Common myeloid progenitor, CD34-positive (primary cell): ENCODE measurements at regions not wholly inside any gene's neighbourhood (a gene's known extent, or its start where the extent isn't known, plus 50 kb on each side); places are given as distances from the start of the nearest gene placed in this dataset.
"Not testable (repeated sequence)": the region's sequence is repeated elsewhere in the genome, so short reads cannot be mapped to it uniquely, and the experiment has no call there.

ENCODE experiments used
- CTCF ChIA-PET: fragments of 350-600 bp; sonication (Branson Sonifier 250); formaldehyde crosslinking; loops from one replicate; lab custom pipeline; 2021; ENCODE audit warnings: antibody characterized with exemption; lab: Charles Lee
- POLR2A ChIA-PET: fragments of 350-600 bp; sonication (Branson Sonifier 250); formaldehyde crosslinking; loops from one replicate; lab custom pipeline; 2021; ENCODE audit warnings: antibody characterized with exemption; lab: Charles Lee
- DNase-seq, 3 donors: peaks; one replicate each; pipeline versions ENCODE4 v3.0.0 to v3.0.0-alpha.2; 2013
- H3K27ac ChIP-seq, 2 experiments: 1 replicate in 1 of 2; 2 replicates in 1 of 2; pipeline ENCODE4 v1.7.0; 2013; ENCODE audit warnings: inconsistent platforms in 2 of 2, low read length in 2 of 2, mild to moderate bottlenecking in 2 of 2, low read depth in 1 of 2, moderate library complexity in 1 of 2; ENCODE audit not compliant: severe bottlenecking in 2 of 2, insufficient read depth in 1 of 2, poor library complexity in 1 of 2
- H3K27me3 ChIP-seq, 5 experiments: replicated peaks in 2 of 5; 1 replicate in 3 of 5; 2 replicates in 2 of 5; pipeline versions ENCODE4 v1.6.1 to v1.7.0; 2013; ENCODE audit warnings: low read length in 4 of 5, mild to moderate bottlenecking in 2 of 5, moderate library complexity in 2 of 5, inconsistent platforms in 1 of 5; ENCODE audit not compliant: insufficient read depth in 5 of 5, control insufficient read depth in 4 of 5
- H3K36me3 ChIP-seq, 4 experiments: 1 replicate in 2 of 4; 2 replicates in 2 of 4; pipeline versions ENCODE4 v1.6.1 to v1.7.0; 2013; ENCODE audit warnings: low read length in 3 of 4, control low read depth in 1 of 4, mild to moderate bottlenecking in 1 of 4; ENCODE audit not compliant: control insufficient read depth in 4 of 4, insufficient read depth in 4 of 4
- H3K4me1 ChIP-seq, 4 experiments: 1 replicate in 3 of 4; 2 replicates in 1 of 4; pipeline versions ENCODE4 v1.6.1 to v1.7.1; 2013; ENCODE audit warnings: low read length in 3 of 4, mild to moderate bottlenecking in 3 of 4, control low read depth in 1 of 4, inconsistent platforms in 1 of 4, moderate library complexity in 1 of 4; ENCODE audit not compliant: control insufficient read depth in 4 of 4, insufficient read depth in 4 of 4; ENCODE audit errors: control extremely low read depth in 1 of 4
- H3K4me3 ChIP-seq, 7 experiments: 1 replicate in 4 of 7; 2 replicates in 3 of 7; pipeline versions ENCODE4 v1.5.1 to v1.7.0; 2013; ENCODE audit warnings: mild to moderate bottlenecking in 7 of 7, low read length in 6 of 7, moderate library complexity in 6 of 7, inconsistent platforms in 2 of 7, low read depth in 2 of 7, control low read depth in 1 of 7; ENCODE audit not compliant: insufficient read depth in 4 of 7, control insufficient read depth in 1 of 7; ENCODE audit errors: extremely low read depth in 1 of 7
- H3K9me3 ChIP-seq, 5 experiments: 1 replicate in 4 of 5; 2 replicates in 1 of 5; pipeline versions ENCODE4 v1.6.1 to v1.7.1; 2013; ENCODE audit warnings: low read length in 4 of 5, mild to moderate bottlenecking in 2 of 5, inconsistent platforms in 1 of 5, low read depth in 1 of 5, moderate library complexity in 1 of 5; ENCODE audit not compliant: control insufficient read depth in 4 of 5, insufficient read depth in 2 of 5; ENCODE audit errors: control extremely low read depth in 1 of 5
- WGBS: methylation state at CpG from one replicate; pipeline ENCODE4 v1.1.5; 2013; ENCODE audit not compliant: insufficient coverage; 5-methylcytosine and 5-hydroxymethylcytosine counted together

DNA sequence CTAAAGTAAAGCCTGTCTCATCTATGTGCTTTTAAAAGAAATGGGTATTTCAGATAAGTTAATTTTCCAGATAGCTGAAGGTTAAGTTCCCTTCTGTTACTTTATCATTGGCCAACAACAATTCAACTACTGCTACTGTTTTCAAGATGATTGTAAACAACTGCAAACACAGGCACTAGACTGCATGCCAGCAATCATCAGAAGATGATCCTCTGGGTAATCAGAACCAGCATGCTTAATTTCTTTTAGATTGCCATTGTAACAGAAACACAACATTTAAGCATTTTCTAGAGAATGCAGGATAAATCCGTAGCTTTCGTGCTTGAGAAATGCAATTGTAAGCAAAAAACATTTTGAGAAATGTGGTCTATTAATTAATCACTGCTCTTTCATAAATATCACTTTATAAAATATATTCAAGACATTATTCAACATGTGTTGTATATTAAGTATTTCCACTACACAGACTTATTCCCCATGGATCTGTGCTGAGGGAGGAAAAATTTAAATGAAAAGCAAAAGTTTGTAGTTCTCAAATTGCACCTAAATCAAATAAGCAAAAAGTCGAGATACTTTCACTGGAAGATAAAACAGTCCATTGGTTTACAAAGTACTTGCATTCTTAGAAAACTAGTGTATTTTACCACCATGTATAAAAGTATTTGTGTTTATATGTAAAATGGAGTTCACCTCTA lies 133.7 kb downstream of the ATL2 start:
- Histone ChIP-seq H3K36me3 (no peaks in the 10 kb centered on the region), H3K27me3 (peaks cover 0 to 6% (median 0%) of the 10 kb centered on the region in 5 experiments), H3K9me3 (no peaks in the 10 kb centered on the region), H3K4me1 (no peaks in the 10 kb centered on the region), H3K27ac (no peak overlapping the region), H3K4me3 (no peak overlapping the region)
- no peak for DNase-seq
- no CpG with 5 or more reads among the region's 3 CpGs for WGBS
- POLR2A ChIA-PET, result no interaction called here
- CTCF ChIA-PET, result no interaction called here

DNA sequence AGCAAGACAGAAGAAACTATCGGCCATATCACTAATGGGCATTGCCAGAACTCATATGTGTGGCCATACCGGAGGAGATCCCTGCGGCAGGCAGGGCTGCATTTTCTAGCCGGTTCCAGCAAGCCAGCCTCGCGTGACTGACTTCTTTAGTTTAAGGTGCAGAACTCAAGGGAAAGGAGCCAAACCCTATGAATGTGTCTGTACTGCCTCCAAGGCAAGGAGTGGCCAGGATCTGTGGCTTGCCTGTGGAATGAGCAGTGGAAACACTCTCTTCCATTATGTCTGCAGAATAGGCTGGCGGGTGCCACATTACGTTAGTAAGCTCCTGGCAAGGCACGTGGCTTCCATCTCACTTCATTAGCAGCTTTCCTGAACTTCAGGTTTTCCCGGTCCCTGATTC lies 137.6 kb downstream of the ATL2 start:
- no peak overlapping the region for H3K27ac ChIP-seq

DNA sequence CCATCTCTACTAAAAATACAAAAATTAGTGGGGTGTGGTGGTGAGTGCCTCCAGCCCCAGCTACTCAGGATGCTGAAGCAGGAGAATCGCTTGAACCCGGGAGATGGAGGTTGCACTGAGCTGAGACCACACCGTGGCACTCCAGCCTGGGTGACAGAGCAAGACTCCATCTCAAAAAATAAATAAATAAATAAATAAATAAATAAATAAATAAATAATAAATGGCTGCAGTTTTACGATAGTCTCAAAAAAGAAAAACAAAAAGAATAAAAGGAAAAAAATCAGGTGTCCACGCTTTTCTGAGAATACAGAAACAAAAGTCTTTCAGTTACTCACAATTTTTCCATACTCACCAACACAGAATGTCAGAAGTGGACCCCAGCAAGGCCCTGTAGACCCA lies 138.4 kb downstream of the ATL2 start:
- H3K9me3 ChIP-seq, H3K27me3 ChIP-seq, H3K27ac ChIP-seq, H3K4me1 ChIP-seq, POLR2A ChIA-PET, H3K36me3 ChIP-seq, DNase-seq, H3K4me3 ChIP-seq, CTCF ChIA-PET: not testable (repeated sequence)
- WGBS, result no CpG with 5 or more reads among the region's 5 CpGs

More for the DNA sequence above, 137.6 kb downstream of the ATL2 start:
- POLR2A ChIA-PET, result no interaction called here
- H3K4me1 ChIP-seq, result no peaks in the 10 kb centered on the region
- DNase-seq, result no peak
- no peak overlapping the region for H3K4me3 ChIP-seq
- peaks cover 0 to 2% (median 0%) of the 10 kb centered on the region in 5 experiments for H3K9me3 ChIP-seq
- no peaks in the 10 kb centered on the region for H3K36me3 ChIP-seq
- CTCF ChIA-PET, result no interaction called here
- H3K27me3 ChIP-seq, result peaks cover 0 to 4% (median 0%) of the 10 kb centered on the region in 5 experiments
- WGBS, result 97% methylated on average over 10 of the region's 10 CpGs

DNA sequence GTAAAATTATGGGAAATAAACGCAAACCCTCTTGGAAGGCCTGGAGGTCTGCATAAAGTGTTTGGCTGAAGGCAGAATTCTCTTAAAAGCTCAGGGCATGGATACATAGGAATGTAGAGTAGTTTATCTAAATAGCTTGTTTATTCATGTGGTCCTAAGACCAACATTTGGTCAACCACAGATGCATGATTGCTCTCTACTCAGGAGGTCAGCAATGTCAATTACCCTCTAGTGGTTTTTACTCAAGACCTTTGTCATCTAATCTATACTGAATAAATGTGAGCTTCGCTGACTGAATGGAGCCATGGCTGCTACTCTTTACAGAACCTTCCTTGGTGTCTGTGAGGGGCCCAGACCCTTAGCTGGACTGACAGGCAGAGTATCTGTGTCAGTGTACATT lies 139.8 kb downstream of the ATL2 start:
- Histone ChIP-seq H3K4me3 (no peak overlapping the region), H3K4me1 (no peaks in the 10 kb centered on the region), H3K27ac (no peak overlapping the region), H3K9me3 (peaks cover 0 to 3% (median 2%) of the 10 kb centered on the region in 5 experiments), H3K36me3 (no peaks in the 10 kb centered on the region), H3K27me3 (peaks cover 0 to 10% (median 7%) of the 10 kb centered on the region in 5 experiments)
- ChIA-PET POLR2A (no interaction called here), CTCF (no interaction called here)
- WGBS, result 100% methylated on average over 1 of the region's 2 CpGs
- no peak for DNase-seq

DNA sequence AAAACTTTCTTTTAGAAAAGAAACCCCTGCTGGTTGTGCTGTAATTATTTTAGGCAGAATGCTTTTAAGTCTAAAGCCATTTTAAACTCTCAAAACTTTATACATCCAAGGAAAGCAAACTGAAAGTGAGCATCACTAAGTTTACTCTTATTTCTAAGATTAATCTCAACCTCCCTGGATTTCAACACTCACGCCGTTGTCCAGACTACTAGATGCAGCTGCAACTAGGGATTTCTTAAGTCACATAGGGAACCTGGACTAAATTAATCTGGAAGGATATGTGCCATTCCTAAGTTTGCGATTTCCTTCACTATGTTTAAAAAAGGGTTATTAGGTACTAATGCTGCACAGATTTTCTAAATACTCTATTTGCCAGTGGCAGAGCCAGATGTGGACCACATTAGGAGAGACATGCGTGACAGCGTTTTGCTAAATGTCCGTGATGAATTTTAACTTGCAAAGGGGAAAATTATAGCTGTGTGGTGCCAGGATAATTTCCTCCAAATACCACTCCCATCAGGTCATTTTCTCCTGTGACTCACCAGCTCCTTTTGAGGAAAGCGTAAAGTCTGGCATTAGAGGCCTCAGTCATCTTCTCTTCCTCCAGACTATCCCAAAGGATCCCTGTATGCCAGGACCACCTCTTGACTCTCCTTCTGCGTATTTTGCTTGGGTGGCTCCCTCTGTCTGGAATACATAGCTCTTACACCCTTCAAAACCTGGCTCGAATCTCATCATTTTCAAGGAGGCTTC lies 143.7 kb downstream of the ATL2 start:
- Histone ChIP-seq H3K9me3 (peaks cover 0 to 3% (median 2%) of the 10 kb centered on the region in 5 experiments), H3K4me1 (no peaks in the 10 kb centered on the region), H3K4me3 (no peak overlapping the region), H3K36me3 (no peaks in the 10 kb centered on the region), H3K27ac (no peak overlapping the region), H3K27me3 (peaks cover 0 to 22% (median 10%) of the 10 kb centered on the region in 5 experiments)
- no peak for DNase-seq
- CTCF ChIA-PET, result no interaction called here
- 94% methylated on average over 6 of the region's 9 CpGs for WGBS
- POLR2A ChIA-PET, result no interaction called here

DNA sequence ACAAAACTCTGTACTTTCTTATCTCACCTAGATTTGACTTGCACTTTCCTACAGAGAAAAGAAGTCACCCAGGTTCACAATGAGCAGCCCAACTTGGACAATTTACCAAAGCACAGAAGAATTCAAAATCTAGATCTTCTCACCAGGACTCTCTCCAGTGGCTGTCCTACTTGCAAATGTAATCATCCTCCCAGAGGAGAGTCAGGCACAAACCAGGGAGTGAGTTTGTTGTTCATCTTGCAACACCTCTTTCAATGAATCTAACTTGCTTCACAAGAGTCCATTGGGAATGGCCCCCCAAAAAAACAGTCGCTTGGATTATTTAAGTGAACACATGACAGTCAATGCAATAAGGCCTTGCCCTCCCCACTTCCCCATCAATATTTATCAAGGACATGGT lies 144.6 kb downstream of the ATL2 start:
- H3K27ac ChIP-seq, result no peak overlapping the region
- no peaks in the 10 kb centered on the region for H3K4me1 ChIP-seq
- ChIA-PET CTCF (no interaction called here), POLR2A (no interaction called here)
- H3K9me3 ChIP-seq, result peaks cover 0 to 3% (median under 1%) of the 10 kb centered on the region in 5 experiments
- H3K36me3 ChIP-seq, result no peaks in the 10 kb centered on the region
- no peak for DNase-seq
- peaks cover 0 to 23% (median 10%) of the 10 kb centered on the region in 5 experiments for H3K27me3 ChIP-seq
- WGBS, result no CpG with 5 or more reads among the region's 1 CpG
- no peak overlapping the region for H3K4me3 ChIP-seq

DNA sequence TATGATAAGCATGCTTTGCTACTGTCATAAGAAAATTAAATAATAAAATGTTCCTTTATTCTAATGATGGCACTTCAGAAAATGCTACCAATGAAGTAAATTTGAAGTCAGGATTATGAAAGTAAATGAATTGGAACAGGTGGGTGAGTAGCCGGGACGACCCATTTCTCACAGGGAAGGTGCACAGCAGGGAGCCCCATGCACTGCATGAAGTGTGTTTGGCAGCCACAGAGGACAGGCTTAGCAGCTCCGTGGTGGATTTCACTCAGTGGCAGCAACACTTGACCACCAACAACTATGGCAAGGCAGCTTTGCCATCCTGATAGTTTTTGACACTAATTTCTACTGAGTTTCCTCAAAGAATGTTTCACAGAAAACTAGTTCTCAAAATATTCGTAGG lies 146.3 kb downstream of the ATL2 start:
- Histone ChIP-seq H3K4me1 (no peaks in the 10 kb centered on the region), H3K4me3 (no peak overlapping the region), H3K27ac (no peak overlapping the region), H3K27me3 (peaks cover 0 to 28% (median 22%) of the 10 kb centered on the region in 5 experiments), H3K9me3 (peaks cover 0 to 3% (median 0%) of the 10 kb centered on the region in 5 experiments), H3K36me3 (no peaks in the 10 kb centered on the region)
- no peak for DNase-seq
- 54% methylated on average over 3 of the region's 4 CpGs for WGBS
- ChIA-PET POLR2A (no interaction called here), CTCF (no interaction called here)
